HG03520 (cell line): ENCODE measurements at regions not wholly inside any gene's neighbourhood (a gene's known extent, or its start where the extent isn't known, plus 50 kb on each side); places are given as distances from the start of the nearest gene placed in this dataset.

ENCODE experiments used
- ATAC-seq: cut with Tn5 transposase; IDR thresholded peaks from one replicate; pipeline ENCODE4 v1.9.1; 2021; ENCODE audit warnings: mild to moderate bottlenecking, moderate library complexity; ENCODE audit not compliant: unreplicated experiment

DNA sequence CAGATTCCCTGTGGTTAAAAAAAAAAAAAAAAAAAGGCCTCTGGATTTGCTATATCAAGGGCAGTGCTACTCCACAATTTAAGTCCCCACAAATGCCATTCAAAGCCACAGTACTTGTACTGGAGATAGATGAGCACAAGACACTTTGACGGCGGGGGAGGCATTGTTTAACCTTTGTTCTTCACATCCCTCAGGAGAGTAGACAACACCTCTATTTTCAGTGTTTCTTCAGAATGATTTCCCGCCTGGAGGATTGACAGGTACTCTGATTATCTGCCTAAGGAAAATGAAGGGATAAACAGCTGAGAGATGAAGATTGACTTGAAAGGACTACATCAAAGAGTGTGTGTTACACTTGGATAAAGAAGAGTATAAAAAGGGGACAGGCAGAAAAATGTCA is 58.7 kb downstream of the OTOL1 start:
- no peak for ATAC-seq

DNA sequence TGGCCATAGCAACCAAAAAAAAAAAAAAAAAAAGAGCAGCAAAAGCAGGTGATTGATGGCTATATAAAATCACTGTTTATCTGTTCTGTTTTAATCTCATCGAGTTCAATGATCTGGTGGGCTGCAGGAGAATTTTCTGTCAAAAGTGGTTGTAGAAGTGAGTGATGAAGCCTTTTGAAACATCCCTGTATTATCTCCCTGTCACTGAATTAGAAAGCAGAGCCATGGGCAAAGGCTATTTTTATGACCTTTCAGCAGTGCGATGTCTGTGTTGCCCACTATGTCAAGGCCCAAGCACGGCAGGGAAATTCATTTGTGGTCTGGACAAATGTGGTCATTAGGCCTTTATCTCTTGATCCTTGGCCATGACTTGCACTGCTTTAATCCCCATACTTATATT is 59.9 kb downstream of the OTOL1 start:
- ATAC-seq: no peak

DNA sequence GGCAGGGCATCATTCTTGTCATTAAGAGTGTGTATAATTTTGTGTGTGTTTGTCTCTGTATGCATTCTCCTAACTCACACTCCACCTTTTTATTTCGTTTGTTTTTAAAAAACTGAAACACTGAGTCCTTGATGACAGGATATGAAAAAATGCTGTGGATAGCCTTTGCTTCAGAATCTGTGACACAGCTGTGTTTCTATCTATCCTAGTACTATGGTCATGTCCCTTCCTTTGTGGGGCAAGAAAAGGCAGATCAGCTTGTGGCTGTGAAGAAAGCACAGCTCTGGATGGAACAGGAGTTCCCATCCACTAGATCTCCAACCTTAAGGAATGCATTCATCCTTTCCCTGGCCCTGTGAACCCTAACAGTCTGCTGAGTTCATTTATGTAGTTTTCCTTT is 60.3 kb downstream of the OTOL1 start:
- ATAC-seq: no peak

DNA sequence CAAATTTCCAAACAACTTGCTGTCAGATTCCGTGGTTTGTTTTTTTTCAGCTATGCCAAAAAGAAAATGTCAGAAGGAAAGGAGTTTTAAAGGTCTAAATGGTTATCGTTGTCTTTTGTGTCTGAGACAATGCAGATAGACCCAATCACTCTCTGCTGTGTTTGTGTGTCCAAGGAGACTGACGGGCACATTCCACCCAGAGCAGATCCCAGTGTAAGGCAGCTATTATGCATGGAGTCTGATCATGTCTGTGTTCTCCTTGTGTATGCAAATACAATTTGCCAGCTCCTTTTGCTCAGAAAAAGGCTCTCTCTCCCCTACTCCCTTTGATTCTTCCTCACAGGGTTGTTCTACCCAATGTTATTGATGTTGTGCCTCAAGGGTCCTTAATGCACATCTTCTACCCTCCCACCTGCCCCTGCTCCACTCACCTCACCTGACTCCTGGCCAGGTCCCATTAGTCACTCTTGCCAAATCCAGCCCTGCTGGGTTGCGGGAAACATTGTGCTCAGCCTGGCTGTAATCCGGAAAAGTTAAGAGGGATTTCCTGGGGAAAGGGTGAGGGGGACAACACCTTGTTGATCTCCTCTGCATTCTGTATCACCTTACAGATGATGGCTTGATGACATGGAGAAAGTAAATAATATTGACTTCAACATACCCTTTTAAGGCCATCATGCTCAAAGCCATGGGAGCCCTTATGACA is 61.0 kb downstream of the OTOL1 start:
- ATAC-seq: no peak

DNA sequence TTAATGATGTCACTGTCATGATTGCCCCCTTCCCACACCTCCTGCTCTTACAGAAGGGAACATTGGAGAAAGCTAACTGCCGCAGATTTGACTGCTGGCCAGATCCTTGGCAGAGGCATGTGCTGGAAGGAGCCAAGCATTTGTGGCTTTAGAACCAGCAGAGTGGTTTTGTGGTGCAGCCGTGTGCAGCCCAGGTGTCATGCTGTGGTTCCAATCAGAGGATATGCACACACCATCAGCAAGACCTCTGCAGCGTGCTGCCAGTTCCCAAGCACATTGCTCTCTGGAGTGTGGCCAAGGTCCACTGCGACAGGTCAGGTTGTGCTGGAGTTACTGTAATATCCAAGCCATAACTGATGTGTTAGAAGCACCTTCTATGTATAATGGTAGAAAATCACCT is 61.6 kb downstream of the OTOL1 start:
- no peak for ATAC-seq

DNA sequence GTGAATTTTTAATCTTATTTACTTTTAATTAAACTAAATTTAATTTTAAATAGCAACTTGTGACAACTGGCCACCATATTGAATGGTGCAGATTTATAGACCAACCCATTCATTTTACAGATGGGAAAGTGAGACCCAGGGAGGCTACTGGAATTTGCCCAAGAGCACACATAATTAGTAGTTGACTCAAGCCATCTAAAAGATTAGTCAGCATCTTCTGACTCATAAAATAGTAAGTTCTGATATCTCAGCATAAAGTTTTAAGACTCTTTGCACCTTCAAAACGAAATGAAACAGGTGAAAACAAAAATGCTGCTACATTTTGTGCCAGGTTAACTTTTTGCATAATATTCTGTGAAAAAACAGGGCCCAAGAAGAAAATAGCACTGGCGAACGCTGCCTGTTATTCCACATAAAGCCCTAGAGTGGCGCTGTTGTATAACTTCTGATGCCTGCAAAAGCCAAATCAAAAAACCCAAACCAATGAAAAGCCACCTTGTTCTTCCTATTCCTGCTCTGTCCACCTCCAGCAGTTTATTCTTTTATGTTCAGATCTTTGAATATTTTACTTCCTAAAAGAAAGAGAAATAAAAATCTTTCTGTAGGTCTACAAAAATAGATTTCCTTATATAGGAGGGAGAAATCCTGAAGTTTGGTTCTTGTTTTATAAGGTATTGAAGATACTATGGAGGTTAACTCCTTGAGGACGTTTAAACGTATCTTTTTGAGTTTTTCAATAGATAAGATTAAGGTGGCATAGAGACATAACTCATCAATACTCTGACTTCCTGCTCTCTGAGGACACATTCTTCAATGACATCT is 62.8 kb downstream of the OTOL1 start:
- ATAC-seq: peak; percentile 50

DNA sequence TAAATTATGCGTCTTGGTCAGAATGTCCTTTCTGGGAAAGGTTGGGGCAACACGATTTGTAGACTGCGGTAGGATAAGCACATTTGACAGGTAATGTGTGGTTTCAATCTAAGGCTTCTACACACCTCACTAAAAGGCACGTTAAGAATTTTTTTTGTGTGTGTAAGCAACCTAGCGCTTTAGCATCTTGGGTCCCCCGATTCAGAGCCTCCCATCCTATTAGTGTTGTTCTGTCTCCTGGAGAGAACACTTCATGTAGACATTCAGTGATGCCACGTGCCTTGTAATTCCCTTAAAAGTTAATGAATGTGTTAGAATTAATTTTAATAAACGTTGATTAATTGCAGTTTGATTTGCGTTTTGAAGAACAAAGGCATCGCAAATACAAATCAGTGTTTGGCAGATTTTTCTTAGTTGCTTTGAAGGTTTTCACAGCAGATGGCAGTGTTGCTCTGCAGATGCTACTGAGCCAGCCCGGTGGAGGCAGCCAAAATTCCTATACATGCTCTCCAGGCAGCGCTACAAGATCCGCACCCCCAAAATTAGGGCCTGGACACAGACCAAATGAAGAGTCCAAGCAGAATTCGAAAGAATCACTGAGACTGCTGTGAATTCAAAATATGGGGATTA is 63.5 kb downstream of the OTOL1 start:
- no peak for ATAC-seq

DNA sequence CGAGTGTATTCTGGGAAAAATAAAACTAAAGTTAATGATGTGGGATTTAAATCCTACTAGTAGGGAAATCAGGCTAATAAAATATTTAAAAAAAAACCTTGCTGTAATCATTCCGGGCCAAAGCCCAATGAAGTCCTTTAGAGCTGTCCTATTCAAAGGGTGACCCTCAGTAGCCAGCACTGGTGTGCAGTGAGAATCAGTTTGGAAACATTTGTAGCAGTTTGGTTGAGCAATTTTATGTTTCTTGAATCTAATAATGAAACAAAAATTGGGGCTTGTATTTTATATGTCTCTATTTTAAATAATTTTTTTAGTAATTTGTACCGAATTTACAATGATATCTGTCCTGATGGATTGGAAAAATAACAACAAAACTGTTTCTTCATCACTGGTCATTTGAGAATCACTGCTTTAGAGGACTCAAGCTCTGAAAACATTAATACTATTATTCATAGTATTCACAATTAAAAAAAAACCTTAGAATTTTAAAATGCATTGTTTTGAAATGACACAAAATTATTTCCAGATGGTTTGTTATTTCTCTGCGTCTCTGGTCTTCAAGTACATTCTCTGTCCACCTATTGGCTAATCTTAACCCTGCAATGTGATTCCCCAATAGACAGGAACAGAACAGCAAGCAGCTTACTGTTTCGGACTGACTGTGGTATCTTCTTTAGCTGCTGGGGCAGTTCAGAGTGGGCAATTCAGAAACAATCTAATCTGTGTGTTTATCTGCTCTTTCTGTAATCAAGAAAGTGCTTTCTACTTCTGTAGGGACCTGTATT is 71.2 kb downstream of the OTOL1 start:
- no peak for ATAC-seq

DNA sequence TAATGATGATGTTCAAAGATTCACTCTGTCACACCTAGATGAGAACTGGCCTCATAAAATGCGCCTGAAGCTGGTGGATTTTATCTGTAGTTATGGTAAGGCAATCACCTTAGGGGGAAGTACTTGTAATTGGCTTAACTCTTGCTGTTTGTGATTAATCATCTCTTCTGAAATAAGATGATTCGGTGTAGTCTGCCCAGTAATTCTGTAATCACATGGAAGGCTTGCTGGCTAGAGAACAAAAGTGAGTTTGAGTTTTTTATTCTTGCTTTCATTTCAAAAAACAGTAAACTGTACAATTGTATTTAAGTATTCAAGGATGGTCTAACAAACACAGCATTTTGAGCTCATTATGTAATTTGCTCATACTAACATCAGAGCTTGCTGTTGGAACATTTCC is 72.1 kb downstream of the OTOL1 start:
- no peak for ATAC-seq

DNA sequence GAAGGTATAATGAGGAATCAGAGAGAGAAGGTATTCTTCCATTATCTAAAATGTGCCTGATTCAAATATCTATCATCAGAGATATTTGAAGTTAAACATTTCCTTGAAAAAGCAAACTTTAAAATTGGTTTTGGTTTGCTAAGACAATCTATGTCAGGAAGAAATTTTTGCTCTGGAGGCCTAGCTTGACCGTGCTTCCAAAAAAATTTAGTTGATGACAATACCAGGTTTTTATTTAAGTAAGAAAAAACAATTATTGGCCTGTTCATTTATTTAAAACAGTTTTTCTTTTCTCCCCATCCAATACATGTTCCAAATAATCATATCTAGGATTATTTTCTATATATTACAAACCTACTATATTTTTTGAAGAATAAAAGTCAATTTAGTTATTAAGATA is 75.3 kb downstream of the OTOL1 start:
- ATAC-seq: no peak

DNA sequence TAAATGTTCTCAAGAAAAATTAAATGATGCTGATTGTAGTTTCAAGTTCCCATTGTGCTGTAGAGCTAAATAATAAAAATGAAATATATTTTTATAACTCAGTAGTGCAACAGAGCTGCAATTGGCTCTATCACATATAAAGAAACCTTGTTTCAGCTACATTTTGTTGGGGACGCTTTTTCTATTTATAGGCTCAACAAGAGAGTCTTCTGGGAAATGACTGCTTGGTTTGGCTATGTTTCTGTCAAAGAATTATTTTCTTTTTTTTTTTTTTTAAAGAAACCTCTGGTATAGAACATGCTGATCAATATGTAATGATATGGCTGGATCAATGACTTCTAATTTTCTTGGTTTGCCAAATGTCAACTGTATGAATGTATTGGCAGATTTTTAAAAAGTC is 76.5 kb downstream of the OTOL1 start:
- no peak for ATAC-seq

DNA sequence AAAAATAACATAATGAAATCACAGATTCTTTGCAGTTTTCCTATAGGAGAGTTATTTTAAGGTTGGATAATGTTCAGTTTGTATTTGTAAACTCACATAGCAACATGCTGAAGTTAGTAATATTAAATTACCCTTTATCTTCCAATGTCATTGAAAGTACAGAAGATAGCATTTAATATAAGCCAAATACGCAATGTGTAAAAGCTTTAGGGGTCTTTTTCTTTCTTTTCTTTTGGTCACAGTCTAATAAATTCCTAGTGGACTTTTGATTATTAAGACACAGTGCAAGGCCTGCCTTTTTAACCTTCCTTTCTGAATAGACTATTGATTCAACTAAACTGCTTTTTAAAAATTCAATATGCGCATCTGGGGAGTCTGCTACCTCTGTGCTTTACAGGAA is 79.3 kb downstream of the OTOL1 start:
- no peak for ATAC-seq

DNA sequence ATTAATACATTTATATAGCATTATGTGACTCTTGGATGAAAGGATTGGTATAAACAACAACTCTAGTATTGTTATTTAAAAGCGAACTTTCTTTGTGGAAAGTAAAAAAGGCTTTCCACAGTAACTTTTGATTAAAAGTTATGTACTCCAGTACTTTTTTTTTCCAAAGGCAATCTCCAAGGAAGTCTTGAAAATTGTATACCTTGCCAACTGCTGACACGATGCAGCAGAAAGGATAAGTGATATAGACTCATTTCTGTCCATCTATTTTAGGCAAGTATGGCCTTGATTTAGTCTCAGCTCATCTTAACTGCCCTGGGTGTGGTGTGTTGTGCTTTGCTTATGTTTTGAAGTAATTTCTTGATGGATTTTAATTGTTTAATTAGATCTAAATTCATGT is 79.7 kb downstream of the OTOL1 start:
- ATAC-seq: no peak

DNA sequence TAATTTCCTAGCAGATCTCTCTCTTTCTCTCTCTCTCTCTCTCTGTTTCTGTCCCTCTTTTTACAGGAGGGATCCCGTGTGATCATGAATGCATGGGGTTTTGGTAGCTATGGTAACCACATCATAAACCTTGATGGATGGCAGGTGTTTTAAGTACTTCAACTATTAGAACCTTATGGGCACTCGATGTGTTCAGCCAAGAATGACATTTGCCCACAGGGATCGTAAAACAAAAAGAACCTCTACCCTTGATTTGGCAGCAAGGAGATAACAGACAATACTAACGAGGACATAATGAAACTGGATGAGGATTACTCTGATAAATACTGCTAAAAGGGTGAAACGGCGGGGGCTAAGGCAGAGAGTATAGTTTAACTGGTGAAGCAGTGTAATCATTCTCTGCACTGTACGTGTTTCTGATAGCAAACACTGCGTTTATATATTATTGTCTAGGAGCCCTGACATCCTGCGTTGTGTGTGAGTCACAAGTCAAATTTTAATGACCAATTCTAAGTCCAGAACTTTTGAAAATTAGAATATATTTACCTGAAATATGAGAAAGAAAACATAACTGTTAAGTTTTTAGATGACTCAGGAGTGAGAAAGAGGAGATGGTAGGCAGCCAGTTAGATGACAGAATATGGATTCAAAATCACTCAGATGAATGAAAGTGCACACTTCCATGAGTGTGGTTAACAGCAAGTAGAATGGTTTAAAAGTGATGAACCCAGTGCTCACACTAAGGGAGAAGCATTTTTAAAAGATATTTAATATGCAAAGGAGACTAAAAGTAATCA is 80.3 kb downstream of the OTOL1 start:
- no peak for ATAC-seq

DNA sequence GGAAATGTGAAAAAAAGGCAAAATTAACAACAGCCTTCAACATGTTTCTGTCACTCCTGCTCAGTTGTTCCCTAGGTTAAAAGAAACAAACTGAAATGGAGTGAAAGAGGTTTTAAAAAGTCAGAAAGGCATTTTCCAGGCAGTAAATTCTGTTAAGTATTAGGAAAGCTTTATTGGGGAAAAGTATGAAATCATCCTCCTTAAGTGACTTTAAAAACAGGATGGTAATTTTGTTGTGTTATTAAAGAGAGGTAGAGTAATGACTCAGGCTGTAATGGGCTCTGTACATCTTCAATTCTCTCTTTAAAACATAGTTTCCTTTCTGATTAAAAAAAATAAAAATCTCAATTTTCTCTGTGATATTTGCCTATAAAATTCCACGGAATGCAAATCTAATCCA is 81.1 kb downstream of the OTOL1 start:
- ATAC-seq: no peak

DNA sequence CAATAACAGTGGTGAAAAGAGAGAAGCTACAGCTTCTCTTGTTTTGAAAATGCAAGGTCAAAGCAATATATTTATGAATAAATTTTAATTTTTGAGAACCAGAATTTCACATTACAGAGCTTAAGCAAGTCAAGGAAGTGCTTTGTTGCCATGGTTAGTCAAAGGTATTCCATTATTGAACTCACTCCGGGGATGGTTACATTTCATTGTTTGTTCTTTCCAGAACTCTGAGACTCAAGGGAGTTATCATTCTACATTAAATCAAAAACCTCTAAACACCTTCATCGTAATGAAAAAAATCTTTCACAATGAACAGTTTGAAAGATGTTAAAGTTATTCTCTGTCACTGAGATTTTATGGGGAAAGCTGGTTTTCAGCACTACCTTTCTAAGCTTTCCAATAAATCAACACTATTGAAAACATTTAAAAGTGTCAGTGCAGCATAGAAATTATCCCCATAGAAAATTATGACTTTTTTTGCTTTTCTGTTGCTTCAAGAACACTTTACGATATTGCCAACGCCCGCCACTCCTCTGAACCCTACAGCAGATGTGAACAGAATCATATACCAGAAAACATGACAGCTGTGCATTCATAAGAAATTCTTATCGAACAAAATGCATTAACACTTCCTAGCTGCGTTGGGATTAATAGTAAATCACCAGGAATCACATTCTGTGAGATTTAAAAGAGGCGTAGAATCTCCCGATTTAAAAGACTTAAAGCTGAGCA is 83.0 kb downstream of the OTOL1 start:
- no peak for ATAC-seq

DNA sequence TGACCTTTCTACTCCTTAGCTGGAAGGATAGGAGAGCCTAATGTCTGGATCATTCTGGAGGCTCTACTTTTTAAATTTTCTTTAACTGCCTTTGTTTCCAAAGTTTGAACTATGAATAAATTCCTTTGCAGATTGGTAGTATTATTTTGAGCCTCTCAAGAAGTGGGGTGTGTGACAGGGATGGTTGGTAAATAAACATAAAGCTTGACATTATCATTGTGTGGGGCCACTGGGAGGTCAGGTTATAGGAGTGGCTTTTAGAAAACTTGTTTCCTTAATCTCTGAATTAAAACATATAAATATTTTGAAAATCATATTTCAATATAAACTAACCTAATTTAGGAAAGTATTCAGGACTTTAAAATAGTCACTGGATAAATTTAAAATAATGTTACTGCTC is 89.3 kb downstream of the OTOL1 start:
- ATAC-seq: no peak

DNA sequence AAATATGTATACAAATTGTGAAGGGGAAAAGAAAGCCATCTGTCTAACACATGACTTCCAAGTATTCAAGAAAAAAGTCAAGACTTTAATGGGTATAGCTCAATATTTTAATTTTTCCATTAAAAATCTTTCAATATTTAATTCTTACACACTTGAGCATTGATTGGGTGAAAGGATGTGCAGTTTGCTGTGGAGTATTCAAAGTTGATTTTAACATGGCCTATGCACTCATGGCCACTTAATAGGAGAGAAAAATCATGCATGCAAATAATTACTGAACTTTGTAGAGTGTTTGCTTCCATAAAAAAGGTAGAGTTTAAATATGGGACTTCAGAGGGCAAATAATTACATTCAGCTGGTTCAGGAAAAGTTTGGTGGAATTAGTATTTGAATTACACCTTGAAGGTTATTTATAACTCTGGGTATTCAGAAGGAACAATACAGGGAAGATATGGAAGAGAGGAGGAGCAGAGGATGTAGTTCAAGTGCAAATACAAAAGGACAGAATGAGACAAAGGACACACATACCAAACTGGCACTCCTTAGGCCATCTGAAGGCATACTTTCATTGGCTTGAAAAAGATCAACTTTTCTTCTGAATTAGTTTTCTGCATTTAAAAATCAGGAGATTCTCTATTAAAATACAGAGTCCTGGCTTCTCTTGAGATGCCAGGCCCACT is 90.1 kb downstream of the OTOL1 start:
- ATAC-seq: no peak

DNA sequence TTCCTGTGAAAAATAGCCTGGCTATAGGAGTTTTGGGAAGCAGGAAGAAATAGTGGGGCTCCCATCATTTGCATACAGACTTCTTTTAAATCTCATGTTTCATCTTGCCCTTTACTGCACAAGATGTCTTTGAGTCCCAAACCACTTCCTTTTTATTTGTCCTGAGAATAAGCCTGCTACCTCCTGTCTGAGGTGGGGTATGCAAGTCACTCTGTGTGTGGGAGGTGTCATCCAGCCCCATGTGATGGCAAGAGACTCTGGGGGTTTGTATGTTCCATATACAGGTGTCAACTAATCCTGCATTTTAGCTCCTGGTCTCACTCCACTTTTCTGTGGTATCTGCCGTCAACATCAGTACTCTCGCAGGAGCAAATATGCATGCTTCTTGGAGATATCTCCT is 102.0 kb downstream of the OTOL1 start:
- no peak for ATAC-seq
